ENCODE measurements at regions not wholly inside any gene's neighbourhood (a gene's known extent, or its start where the extent isn't known, plus 50 kb on each side); places are given as distances from the start of the nearest gene placed in this dataset.

DNA sequence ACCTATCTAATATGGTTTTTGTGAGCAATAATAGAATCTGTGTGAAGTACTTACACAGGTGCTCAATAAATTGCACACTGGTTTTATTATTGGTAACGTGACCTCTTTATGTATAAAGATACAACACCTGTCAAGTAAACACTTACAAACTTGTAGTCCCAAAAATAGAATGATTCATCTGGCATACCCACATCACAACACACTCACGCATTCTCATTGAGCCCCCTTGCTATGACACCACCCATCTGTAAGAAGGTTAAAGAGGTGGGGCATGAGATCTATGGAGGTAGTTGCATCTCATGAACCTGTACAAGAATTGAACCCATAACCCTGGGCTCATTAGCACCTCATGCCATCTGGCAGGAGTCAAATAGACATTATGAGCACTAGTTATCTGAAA is 134.9 kb upstream of the THBS1 start:
- TF ChIP-seq, protein P1, sequence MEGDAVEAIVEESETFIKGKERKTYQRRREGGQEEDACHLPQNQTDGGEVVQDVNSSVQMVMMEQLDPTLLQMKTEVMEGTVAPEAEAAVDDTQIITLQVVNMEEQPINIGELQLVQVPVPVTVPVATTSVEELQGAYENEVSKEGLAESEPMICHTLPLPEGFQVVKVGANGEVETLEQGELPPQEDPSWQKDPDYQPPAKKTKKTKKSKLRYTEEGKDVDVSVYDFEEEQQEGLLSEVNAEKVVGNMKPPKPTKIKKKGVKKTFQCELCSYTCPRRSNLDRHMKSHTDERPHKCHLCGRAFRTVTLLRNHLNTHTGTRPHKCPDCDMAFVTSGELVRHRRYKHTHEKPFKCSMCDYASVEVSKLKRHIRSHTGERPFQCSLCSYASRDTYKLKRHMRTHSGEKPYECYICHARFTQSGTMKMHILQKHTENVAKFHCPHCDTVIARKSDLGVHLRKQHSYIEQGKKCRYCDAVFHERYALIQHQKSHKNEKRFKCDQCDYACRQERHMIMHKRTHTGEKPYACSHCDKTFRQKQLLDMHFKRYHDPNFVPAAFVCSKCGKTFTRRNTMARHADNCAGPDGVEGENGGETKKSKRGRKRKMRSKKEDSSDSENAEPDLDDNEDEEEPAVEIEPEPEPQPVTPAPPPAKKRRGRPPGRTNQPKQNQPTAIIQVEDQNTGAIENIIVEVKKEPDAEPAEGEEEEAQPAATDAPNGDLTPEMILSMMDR (IDR thresholded peaks at IDR 0.05 in 8 of 11, conservative IDR thresholded peaks at IDR 0.05 in 3 of 11): no peak
- no peak for TF ChIP-seq POLR2A (IDR thresholded peaks at IDR 0.05)

Data from spleen (tissue), 7 donors.